Stomach (tissue), 4 donors: ENCODE measurements at regions not wholly inside any gene's neighbourhood (a gene's known extent, or its start where the extent isn't known, plus 50 kb on each side); places are given as distances from the start of the nearest gene placed in this dataset.

Experiments
- EP300 ChIP-seq: sonication (generic); formaldehyde crosslinking; IDR thresholded peaks from one replicate; pipeline ENCODE4 v1.6.1; 2017; ENCODE audit warnings: antibody characterized with exemption
- POLR2A ChIP-seq, 4 donors: fragments of 450-650 bp; IDR thresholded peaks; one replicate each; pipeline ENCODE4 v1.6.1; 2016; ENCODE audit warnings: antibody characterized with exemption in 4 of 4, control low read depth in 2 of 4, mild to moderate bottlenecking in 1 of 4, moderate library complexity in 1 of 4
- POLR2AphosphoS5 ChIP-seq, 3 donors: sonication (generic); formaldehyde crosslinking; IDR thresholded peaks; one replicate each; pipeline ENCODE4 v1.6.1; 2016; ENCODE audit warnings: antibody characterized with exemption in 3 of 3
- TF ChIP-seq, protein P1 (sequence below), 7 experiments: fragments of 450-650 bp in 4 of 7; fragments of 200-600 bp in 3 of 7; sonication (generic) in 3 of 7; IDR thresholded peaks; one replicate each; pipeline ENCODE4 v1.5.1; 2016 to 2019; ENCODE audit warnings: antibody characterized with exemption in 7 of 7, control low read depth in 2 of 7, mild to moderate bottlenecking in 1 of 7

DNA sequence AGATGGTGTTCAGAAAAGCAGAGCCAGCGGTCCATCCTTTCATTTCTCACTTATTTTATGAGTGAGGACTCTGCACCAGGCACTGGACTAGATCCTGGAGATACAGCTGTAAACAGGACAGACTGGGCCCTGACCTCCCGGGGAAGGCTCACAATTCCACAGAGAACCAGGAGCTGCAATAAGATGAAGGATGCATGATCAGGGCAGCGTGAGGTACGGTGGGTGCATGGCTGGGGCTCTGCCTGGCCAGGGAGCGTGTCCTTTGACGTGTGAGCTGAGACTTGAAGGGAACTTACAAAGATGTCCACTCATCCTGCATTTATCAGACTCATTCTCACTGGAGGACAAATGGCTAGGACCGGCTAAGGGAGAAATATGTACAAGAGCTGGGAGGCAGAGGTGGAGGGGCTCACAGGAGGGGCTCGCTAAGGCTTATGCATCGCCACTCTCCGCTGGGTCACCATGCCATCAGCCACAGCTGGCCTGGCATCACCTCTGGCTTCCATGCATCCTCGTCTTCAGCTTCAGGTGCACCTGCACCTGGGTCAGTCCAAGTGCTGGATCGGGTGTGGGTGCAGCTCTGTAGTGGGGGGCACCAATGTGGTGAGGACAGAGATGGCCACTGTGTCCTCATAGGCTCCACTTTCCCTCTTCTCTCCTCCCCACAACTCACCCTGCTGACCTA, 213.9 kb downstream of the TOMM20 start:
- TF ChIP-seq, protein P1, sequence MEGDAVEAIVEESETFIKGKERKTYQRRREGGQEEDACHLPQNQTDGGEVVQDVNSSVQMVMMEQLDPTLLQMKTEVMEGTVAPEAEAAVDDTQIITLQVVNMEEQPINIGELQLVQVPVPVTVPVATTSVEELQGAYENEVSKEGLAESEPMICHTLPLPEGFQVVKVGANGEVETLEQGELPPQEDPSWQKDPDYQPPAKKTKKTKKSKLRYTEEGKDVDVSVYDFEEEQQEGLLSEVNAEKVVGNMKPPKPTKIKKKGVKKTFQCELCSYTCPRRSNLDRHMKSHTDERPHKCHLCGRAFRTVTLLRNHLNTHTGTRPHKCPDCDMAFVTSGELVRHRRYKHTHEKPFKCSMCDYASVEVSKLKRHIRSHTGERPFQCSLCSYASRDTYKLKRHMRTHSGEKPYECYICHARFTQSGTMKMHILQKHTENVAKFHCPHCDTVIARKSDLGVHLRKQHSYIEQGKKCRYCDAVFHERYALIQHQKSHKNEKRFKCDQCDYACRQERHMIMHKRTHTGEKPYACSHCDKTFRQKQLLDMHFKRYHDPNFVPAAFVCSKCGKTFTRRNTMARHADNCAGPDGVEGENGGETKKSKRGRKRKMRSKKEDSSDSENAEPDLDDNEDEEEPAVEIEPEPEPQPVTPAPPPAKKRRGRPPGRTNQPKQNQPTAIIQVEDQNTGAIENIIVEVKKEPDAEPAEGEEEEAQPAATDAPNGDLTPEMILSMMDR (IDR thresholded peaks at IDR 0.05): no peak
- TF ChIP-seq POLR2AphosphoS5 (IDR thresholded peaks at IDR 0.05): no peak
- TF ChIP-seq POLR2A (IDR thresholded peaks at IDR 0.05): no peak
- TF ChIP-seq EP300: no peak
